Effector memory CD4-positive, alpha-beta T cell (primary cell): ENCODE measurements at regions not wholly inside any gene's neighbourhood (a gene's known extent, or its start where the extent isn't known, plus 50 kb on each side); places are given as distances from the start of the nearest gene placed in this dataset.

Source experiments
- DNase-seq, 3 donors: peaks; one replicate each; pipeline ENCODE4 v3.0.0-alpha.2; 2020
- H3K27ac ChIP-seq: 2 replicates; pipeline ENCODE4 v1.7.0; 2013; ENCODE audit warnings: mild to moderate bottlenecking, low read length, moderate library complexity; ENCODE audit not compliant: insufficient read depth, poor library complexity, severe bottlenecking
- H3K27me3 ChIP-seq: replicated peaks from 2 replicates; pipeline ENCODE4 v1.7.0; 2013; ENCODE audit warnings: mild to moderate bottlenecking, low read length; ENCODE audit not compliant: insufficient read depth, control insufficient read depth, poor library complexity, severe bottlenecking
- H3K36me3 ChIP-seq: 2 replicates; pipeline ENCODE4 v1.7.0; 2013; ENCODE audit warnings: mild to moderate bottlenecking, low read length, moderate library complexity; ENCODE audit not compliant: control insufficient read depth, insufficient read depth
- H3K4me1 ChIP-seq: 2 replicates; pipeline ENCODE4 v1.7.0; 2013; ENCODE audit warnings: low read length, mild to moderate bottlenecking; ENCODE audit not compliant: control insufficient read depth, insufficient read depth, poor library complexity, severe bottlenecking
- H3K4me3 ChIP-seq: 2 replicates; pipeline ENCODE4 v1.7.0; 2013; ENCODE audit warnings: low read length, low read depth, mild to moderate bottlenecking; ENCODE audit not compliant: insufficient read depth, poor library complexity, severe bottlenecking
- H3K9me3 ChIP-seq: 2 replicates; pipeline ENCODE4 v1.7.0; 2013; ENCODE audit warnings: mild to moderate bottlenecking, low read length, moderate library complexity; ENCODE audit not compliant: control insufficient read depth

- H3K9me3 ChIP-seq: no peaks in the 10 kb centered on the region
- H3K4me1 ChIP-seq: no peaks in the 10 kb centered on the region
- no peak for DNase-seq
- no peak overlapping the region for H3K4me3 ChIP-seq
- no peaks in the 10 kb centered on the region for H3K36me3 ChIP-seq
- H3K27me3 ChIP-seq: no peaks in the 10 kb centered on the region
- H3K27ac ChIP-seq: no peak overlapping the region
Observed at GRCh38 chr6:164230259-164230658, 815.7 kb downstream of the QKI start.

GRCh38 chr6:164229716-164230115, 815.2 kb downstream of the QKI start:
- Histone ChIP-seq H3K27me3 (no peaks in the 10 kb centered on the region), H3K4me3 (no peak overlapping the region), H3K27ac (no peak overlapping the region), H3K4me1 (no peaks in the 10 kb centered on the region), H3K36me3 (no peaks in the 10 kb centered on the region), H3K9me3 (no peaks in the 10 kb centered on the region)
- DNase-seq: no peak

GRCh38 chr6:164227952-164228522, 813.5 kb downstream of the QKI start:
- Histone ChIP-seq H3K36me3 (no peaks in the 10 kb centered on the region), H3K4me3 (no peak overlapping the region), H3K4me1 (no peaks in the 10 kb centered on the region), H3K27me3 (no peaks in the 10 kb centered on the region), H3K27ac (no peak overlapping the region), H3K9me3 (no peaks in the 10 kb centered on the region)
- no peak for DNase-seq

- Histone ChIP-seq H3K36me3 (no peaks in the 10 kb centered on the region), H3K27me3 (no peaks in the 10 kb centered on the region), H3K9me3 (no peaks in the 10 kb centered on the region), H3K4me1 (no peaks in the 10 kb centered on the region), H3K4me3 (no peak overlapping the region), H3K27ac (no peak overlapping the region)
- no peak for DNase-seq
Observed at GRCh38 chr6:164216839-164217238, 802.3 kb downstream of the QKI start.

- Histone ChIP-seq H3K4me3 (no peak overlapping the region), H3K4me1 (no peaks in the 10 kb centered on the region), H3K27me3 (no peaks in the 10 kb centered on the region), H3K36me3 (no peaks in the 10 kb centered on the region), H3K27ac (no peak overlapping the region), H3K9me3 (no peaks in the 10 kb centered on the region)
- DNase-seq: no peak
Observed at GRCh38 chr6:164216368-164216767, 801.9 kb downstream of the QKI start.

GRCh38 chr6:164214066-164214465, 799.5 kb downstream of the QKI start:
- Histone ChIP-seq H3K27me3 (no peaks in the 10 kb centered on the region), H3K36me3 (no peaks in the 10 kb centered on the region), H3K4me1 (no peaks in the 10 kb centered on the region), H3K4me3 (no peak overlapping the region), H3K27ac (no peak overlapping the region), H3K9me3 (no peaks in the 10 kb centered on the region)
- DNase-seq: no peak

GRCh38 chr6:164211254-164211653, 796.7 kb downstream of the QKI start:
- DNase-seq: no peak
- H3K27me3 ChIP-seq: no peaks in the 10 kb centered on the region

GRCh38 chr6:164210783-164211182, 796.3 kb downstream of the QKI start:
- H3K27me3 ChIP-seq: no peaks in the 10 kb centered on the region
- no peaks in the 10 kb centered on the region for H3K36me3 ChIP-seq
- H3K4me3 ChIP-seq: no peak overlapping the region
- DNase-seq: no peak
- H3K4me1 ChIP-seq: no peaks in the 10 kb centered on the region
- H3K27ac ChIP-seq: no peak overlapping the region
- no peaks in the 10 kb centered on the region for H3K9me3 ChIP-seq

More at GRCh38 chr6:164211254-164211653, 796.7 kb downstream of the QKI start:
- H3K4me3 ChIP-seq: no peak overlapping the region
- H3K4me1 ChIP-seq: no peaks in the 10 kb centered on the region
- no peak overlapping the region for H3K27ac ChIP-seq
- H3K9me3 ChIP-seq: no peaks in the 10 kb centered on the region
- no peaks in the 10 kb centered on the region for H3K36me3 ChIP-seq

- no peak for DNase-seq
- no peaks in the 10 kb centered on the region for H3K36me3 ChIP-seq
Observed at GRCh38 chr6:164210323-164210722, 795.8 kb downstream of the QKI start.

GRCh38 chr6:164208371-164208770, 793.9 kb downstream of the QKI start:
- Histone ChIP-seq H3K27me3 (no peaks in the 10 kb centered on the region), H3K27ac (no peak overlapping the region), H3K4me3 (no peak overlapping the region), H3K36me3 (no peaks in the 10 kb centered on the region), H3K4me1 (no peaks in the 10 kb centered on the region), H3K9me3 (no peaks in the 10 kb centered on the region)
- no peak for DNase-seq

More at GRCh38 chr6:164210323-164210722, 795.8 kb downstream of the QKI start:
- Histone ChIP-seq H3K4me1 (no peaks in the 10 kb centered on the region), H3K27me3 (no peaks in the 10 kb centered on the region), H3K9me3 (no peaks in the 10 kb centered on the region), H3K4me3 (no peak overlapping the region), H3K27ac (no peak overlapping the region)
